Adrenal gland (tissue), 5 donors: ENCODE measurements at regions not wholly inside any gene's neighbourhood (a gene's known extent, or its start where the extent isn't known, plus 50 kb on each side); places are given as distances from the start of the nearest gene placed in this dataset.

Experiments
- CTCF ChIP-seq, 6 experiments: fragments of 450-650 bp in 4 of 6; fragments of 200-600 bp in 2 of 6; sonication (generic) in 1 of 6; IDR thresholded peaks; 1 replicate in 5 of 6; 2 replicates in 1 of 6; pipeline versions ENCODE4 v1.5.1 to v1.8.0; 2016 to 2021; ENCODE audit warnings: antibody characterized with exemption in 6 of 6, mild to moderate bottlenecking in 2 of 6, moderate library complexity in 1 of 6
- POLR2A ChIP-seq, 2 donors: fragments of 450-650 bp; IDR thresholded peaks; one replicate each; pipeline ENCODE4 v1.6.1; 2017; ENCODE audit warnings: antibody characterized with exemption in 2 of 2, mild to moderate bottlenecking in 2 of 2, moderate library complexity in 1 of 2
- donor health status: DM: no; HTN: no; CAD: no.

GRCh38 chr12:58504143-58504938 is 416.0 kb downstream of the LRIG3 start:
- no peak for TF ChIP-seq CTCF (IDR thresholded peaks at IDR 0.05)
- TF ChIP-seq POLR2A (IDR thresholded peaks at IDR 0.05), result no peak
